Endothelial cell (in vitro differentiated cells): ENCODE measurements at regions not wholly inside any gene's neighbourhood (a gene's known extent, or its start where the extent isn't known, plus 50 kb on each side); places are given as distances from the start of the nearest gene placed in this dataset.

Source experiments
- DNase-seq: peaks from one replicate; pipeline ENCODE4 v3.0.0; 2021; ENCODE audit warnings: low spot score
- H3K27ac Mint-ChIP-seq: one replicate; pipeline ENCODE4 v1.8.0; 2021; ENCODE audit warnings: mixed read lengths, inconsistent platforms; ENCODE audit not compliant: unreplicated experiment
- H3K27me3 Mint-ChIP-seq: one replicate; pipeline ENCODE4 v1.8.0; 2021; ENCODE audit warnings: mild to moderate bottlenecking, moderate library complexity, mixed read lengths, inconsistent platforms; ENCODE audit not compliant: unreplicated experiment
- H3K36me3 Mint-ChIP-seq: one replicate; pipeline ENCODE4 v1.8.0; 2021; ENCODE audit warnings: mild to moderate bottlenecking, low read depth, mixed read lengths, inconsistent platforms; ENCODE audit not compliant: unreplicated experiment
- H3K4me1 Mint-ChIP-seq: one replicate; pipeline ENCODE4 v1.8.0; 2021; ENCODE audit warnings: mild to moderate bottlenecking, mixed read lengths, inconsistent platforms; ENCODE audit not compliant: unreplicated experiment
- H3K4me3 Mint-ChIP-seq: one replicate; pipeline ENCODE4 v1.8.0; 2021; ENCODE audit warnings: mild to moderate bottlenecking, mixed read lengths, inconsistent platforms; ENCODE audit not compliant: unreplicated experiment
- H3K9me3 Mint-ChIP-seq: one replicate; pipeline ENCODE4 v1.8.0; 2021; ENCODE audit warnings: mixed read lengths, inconsistent platforms; ENCODE audit not compliant: unreplicated experiment
- CTCF ChIP-seq: fragments of 200-600 bp; sonication (generic); IDR thresholded peaks from one replicate; pipeline ENCODE4 v1.5.0; 2021; ENCODE audit warnings: antibody characterized with exemption; ENCODE audit not compliant: unreplicated experiment

DNA sequence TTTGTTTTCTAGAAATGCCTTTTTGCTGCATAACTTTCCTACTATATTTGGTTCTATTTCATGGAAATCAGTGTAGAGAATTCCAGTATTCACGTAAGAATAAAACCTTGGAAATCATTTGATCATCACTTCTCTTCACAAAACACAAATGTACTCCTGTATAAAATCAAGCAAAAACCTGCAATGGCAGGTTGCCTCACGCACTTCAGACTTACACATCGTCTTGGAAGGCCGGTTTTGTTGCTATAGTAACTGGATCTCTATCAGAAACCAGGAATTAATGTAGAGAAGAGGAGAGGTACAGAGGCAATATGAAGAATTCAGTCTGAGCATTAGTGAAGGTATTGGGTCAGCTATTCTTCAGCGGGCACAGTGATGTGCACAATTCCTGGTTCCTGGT, 370.7 kb upstream of the CYRIA start:
- Mint-ChIP-seq H3K4me1 (peaks cover 9% of the 10 kb centered on the region), H3K36me3 (peaks cover 6% of the 10 kb centered on the region), H3K27me3 (peaks cover 2% of the 10 kb centered on the region), H3K27ac (no peak overlapping the region), H3K4me3 (no peak overlapping the region), H3K9me3 (no peaks in the 10 kb centered on the region)
- TF ChIP-seq CTCF: no peak
- DNase-seq: no peak

GRCh38 chr2:17035010-17035409, 369.4 kb upstream of the CYRIA start:
- Mint-ChIP-seq H3K27me3 (peaks cover 2% of the 10 kb centered on the region), H3K27ac (no peak overlapping the region), H3K4me1 (peaks cover 12% of the 10 kb centered on the region), H3K4me3 (no peak overlapping the region), H3K36me3 (peaks cover 6% of the 10 kb centered on the region), H3K9me3 (no peaks in the 10 kb centered on the region)
- TF ChIP-seq CTCF: no peak
- no peak for DNase-seq

GRCh38 chr2:17030047-17030446, 364.4 kb upstream of the CYRIA start:
- H3K4me1 Mint-ChIP-seq: peaks cover 16% of the 10 kb centered on the region
- no peak overlapping the region for H3K4me3 Mint-ChIP-seq
- H3K27me3 Mint-ChIP-seq: peaks cover 3% of the 10 kb centered on the region
- TF ChIP-seq CTCF: no peak
- H3K27ac Mint-ChIP-seq: no peak overlapping the region
- no peaks in the 10 kb centered on the region for H3K9me3 Mint-ChIP-seq
- DNase-seq: no peak
- H3K36me3 Mint-ChIP-seq: peaks cover 6% of the 10 kb centered on the region

DNA sequence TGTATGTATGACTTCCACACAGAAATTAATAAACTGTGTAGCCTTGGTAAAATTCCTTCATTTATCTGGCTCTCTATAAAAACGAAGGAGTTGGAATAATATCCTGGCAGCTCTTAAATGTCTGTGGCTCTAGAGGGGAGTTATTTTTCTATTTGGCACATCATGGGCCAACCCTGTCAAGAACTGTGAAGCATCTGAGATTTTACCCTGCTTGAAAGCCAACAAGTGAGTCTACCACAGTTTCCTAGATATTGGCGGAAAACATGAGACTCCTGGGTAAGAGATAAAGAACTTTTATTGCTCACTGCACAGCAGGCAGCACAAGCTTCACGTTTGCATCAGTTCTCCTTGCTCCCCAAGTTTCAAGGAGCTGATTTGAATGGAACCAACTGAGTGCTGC, 346.7 kb upstream of the CYRIA start:
- no peak for DNase-seq
- no peaks in the 10 kb centered on the region for H3K27me3 Mint-ChIP-seq
- H3K4me3 Mint-ChIP-seq: no peak overlapping the region
- no peak overlapping the region for H3K27ac Mint-ChIP-seq
- TF ChIP-seq CTCF: no peak
- H3K4me1 Mint-ChIP-seq: peaks cover 7% of the 10 kb centered on the region
- no peaks in the 10 kb centered on the region for H3K36me3 Mint-ChIP-seq
- H3K9me3 Mint-ChIP-seq: no peaks in the 10 kb centered on the region

DNA sequence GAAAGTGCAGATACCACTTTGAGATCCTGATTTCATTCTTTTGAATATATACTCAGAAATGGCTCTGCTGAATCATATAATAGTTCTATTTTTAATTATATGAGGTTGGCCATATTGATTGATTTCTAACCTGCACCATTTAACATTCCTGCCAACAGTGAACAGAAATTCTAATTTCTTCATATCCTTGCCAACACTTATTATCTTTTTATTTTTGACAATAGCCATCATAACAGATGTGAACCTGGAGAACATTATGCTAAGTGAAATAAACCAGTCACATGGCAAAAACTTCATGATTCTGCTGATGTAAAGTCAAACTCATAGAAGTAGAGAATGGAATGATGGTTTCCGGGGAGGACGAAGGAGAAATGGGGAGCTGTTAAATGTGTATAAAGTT, 344.5 kb upstream of the CYRIA start:
- Mint-ChIP-seq H3K27me3 (no peaks in the 10 kb centered on the region), H3K4me3 (no peak overlapping the region), H3K27ac (no peak overlapping the region), H3K4me1 (peaks cover 4% of the 10 kb centered on the region), H3K9me3 (no peaks in the 10 kb centered on the region), H3K36me3 (no peaks in the 10 kb centered on the region)
- DNase-seq: no peak
- no peak for TF ChIP-seq CTCF
